Ovary (tissue), 3 donors: ENCODE measurements at regions not wholly inside any gene's neighbourhood (a gene's known extent, or its start where the extent isn't known, plus 50 kb on each side); places are given as distances from the start of the nearest gene placed in this dataset.

Experiments
- EP300 ChIP-seq: sonication (generic); formaldehyde crosslinking; IDR thresholded peaks from one replicate; pipeline ENCODE4 v1.6.1; 2017; ENCODE audit warnings: antibody characterized with exemption
- POLR2A ChIP-seq: fragments of 450-650 bp; IDR thresholded peaks from one replicate; pipeline ENCODE4 v1.6.1; 2017; ENCODE audit warnings: antibody characterized with exemption, mild to moderate bottlenecking, moderate library complexity
- TF ChIP-seq, protein P1 (sequence below), 3 donors: fragments of 450-650 bp in 2 of 3; fragments of 200-600 bp in 1 of 3; IDR thresholded peaks; one replicate each; pipeline versions ENCODE4 v1.5.1 to v1.8.0; 2016 to 2022; ENCODE audit warnings: antibody characterized with exemption in 3 of 3, mild to moderate bottlenecking in 1 of 3
- donor health status: DM: no; HTN: no; CAD: no.

DNA sequence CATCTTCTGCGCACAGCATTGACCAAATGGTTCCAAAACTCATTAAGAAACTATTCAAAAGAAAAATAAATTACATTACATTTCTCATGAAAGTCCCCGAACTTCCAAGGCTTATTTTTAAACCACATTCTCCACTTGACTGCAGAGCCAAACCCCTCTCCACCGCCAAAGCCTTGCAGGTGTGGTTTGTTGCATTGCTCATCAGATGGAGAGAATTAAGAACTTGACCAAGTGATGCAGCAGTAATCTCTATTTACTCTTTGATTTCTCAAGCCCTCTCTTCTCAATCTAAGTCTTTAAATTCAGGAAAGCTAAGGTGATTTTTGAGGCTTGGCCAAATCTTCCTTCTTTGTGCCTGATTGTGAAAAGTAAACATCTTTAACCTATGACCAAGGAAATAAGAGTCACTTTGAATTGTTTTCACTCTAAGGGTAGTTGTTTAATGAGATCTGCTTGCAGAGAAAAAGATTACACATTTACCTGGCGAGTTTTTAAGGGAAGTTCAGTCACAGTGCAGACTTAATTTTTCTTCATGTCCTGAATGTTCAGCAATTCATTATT lies 290.5 kb upstream of the ITGA1 start:
- TF ChIP-seq POLR2A = no peak
- TF ChIP-seq, protein P1, sequence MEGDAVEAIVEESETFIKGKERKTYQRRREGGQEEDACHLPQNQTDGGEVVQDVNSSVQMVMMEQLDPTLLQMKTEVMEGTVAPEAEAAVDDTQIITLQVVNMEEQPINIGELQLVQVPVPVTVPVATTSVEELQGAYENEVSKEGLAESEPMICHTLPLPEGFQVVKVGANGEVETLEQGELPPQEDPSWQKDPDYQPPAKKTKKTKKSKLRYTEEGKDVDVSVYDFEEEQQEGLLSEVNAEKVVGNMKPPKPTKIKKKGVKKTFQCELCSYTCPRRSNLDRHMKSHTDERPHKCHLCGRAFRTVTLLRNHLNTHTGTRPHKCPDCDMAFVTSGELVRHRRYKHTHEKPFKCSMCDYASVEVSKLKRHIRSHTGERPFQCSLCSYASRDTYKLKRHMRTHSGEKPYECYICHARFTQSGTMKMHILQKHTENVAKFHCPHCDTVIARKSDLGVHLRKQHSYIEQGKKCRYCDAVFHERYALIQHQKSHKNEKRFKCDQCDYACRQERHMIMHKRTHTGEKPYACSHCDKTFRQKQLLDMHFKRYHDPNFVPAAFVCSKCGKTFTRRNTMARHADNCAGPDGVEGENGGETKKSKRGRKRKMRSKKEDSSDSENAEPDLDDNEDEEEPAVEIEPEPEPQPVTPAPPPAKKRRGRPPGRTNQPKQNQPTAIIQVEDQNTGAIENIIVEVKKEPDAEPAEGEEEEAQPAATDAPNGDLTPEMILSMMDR (IDR thresholded peaks at IDR 0.05) = no peak
- no peak for TF ChIP-seq EP300
